GM18520 (cell line): ENCODE measurements at regions not wholly inside any gene's neighbourhood (a gene's known extent, or its start where the extent isn't known, plus 50 kb on each side); places are given as distances from the start of the nearest gene placed in this dataset.
A peak's percentile ranks its signal among the peaks of the same experiment; 100 is the strongest.

Experiments used
- ATAC-seq: cut with Tn5 transposase; IDR thresholded peaks from one replicate; pipeline ENCODE4 v1.9.1; 2021; ENCODE audit not compliant: unreplicated experiment

DNA sequence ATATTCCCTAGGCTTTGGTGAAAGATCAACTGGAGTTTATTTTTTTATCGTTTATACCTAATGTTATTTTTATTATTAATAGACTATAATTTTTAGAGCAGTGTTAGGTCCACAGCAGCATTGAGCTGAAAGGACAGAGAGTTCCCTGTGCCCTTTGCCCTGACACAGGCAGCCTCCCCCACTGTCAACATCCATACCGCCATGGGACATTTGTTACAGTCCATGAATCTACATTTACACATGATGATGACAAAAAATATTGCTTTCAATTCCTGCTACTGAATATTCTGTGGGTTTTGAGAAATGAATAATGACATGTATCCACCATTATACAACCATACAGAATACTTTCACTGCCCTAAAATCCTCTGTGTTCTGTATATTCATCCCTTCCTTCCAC is 1297.5 kb upstream of the SORCS1 start:
- ATAC-seq: no peak

- no peak for ATAC-seq
Measured at GRCh38 chr10:108454793-108455192, 1290.3 kb upstream of the SORCS1 start.

- no peak for ATAC-seq
Measured at GRCh38 chr10:108454224-108454623, 1289.7 kb upstream of the SORCS1 start.

- no peak for ATAC-seq
Measured at GRCh38 chr10:108453166-108453565, 1288.7 kb upstream of the SORCS1 start.

DNA sequence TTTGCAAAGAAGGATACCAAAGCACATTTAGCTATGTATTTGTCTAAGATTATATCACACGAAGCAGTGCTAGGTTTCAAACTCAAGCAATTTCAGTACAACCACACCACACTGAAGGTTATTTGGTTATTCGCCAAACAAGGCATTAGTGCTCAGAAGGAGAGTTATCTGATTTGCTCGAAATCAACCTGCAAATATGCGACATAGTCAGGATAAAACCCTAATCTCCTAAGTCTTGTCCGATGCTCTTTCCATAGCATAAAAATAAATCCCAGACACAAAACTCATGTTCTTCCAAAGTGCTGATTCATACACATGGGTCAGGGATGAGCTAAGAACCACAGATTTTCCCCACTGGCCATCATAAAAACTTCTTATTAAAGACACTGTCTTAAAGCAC is 1288.0 kb upstream of the SORCS1 start:
- no peak for ATAC-seq

- peak; percentile 63 for ATAC-seq
Measured at GRCh38 chr10:108450280-108450679, 1285.8 kb upstream of the SORCS1 start.

DNA sequence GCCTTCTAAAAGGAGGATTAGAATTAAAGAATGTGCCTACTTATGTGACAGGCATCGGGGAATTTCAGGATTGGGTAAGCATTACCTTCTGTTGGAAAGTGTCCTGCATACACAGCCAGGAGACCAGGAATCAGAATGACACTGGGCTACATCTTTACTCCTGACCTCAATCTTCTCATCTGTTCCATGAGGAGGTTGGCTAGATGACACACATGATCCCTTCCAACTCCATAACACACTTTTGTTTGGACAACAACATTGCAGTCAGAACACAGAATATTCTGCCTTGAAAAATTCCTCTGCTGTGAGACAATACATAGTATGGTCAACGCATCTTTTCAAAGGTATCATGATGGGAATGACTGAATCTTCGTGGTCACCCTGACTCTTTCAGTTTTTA is 1281.2 kb upstream of the SORCS1 start:
- no peak for ATAC-seq

DNA sequence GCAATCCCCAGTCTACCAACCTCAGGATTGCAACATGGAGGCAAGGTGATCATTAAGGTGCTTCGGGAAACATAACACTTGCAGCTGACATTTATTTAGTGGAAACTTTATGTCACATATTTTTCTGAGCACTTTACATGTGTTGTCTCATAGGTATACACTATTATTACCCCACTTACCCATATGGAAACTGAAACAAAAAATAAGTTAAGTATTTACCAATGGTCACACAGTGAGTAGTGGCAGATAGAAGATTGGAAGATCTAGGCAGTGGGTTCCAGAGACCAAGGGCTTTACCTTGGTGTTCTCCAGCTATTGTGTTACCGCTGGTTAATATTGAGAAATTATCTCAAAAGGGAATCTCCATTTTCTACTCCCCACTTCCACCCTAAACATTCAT is 1279.1 kb upstream of the SORCS1 start:
- no peak for ATAC-seq

DNA sequence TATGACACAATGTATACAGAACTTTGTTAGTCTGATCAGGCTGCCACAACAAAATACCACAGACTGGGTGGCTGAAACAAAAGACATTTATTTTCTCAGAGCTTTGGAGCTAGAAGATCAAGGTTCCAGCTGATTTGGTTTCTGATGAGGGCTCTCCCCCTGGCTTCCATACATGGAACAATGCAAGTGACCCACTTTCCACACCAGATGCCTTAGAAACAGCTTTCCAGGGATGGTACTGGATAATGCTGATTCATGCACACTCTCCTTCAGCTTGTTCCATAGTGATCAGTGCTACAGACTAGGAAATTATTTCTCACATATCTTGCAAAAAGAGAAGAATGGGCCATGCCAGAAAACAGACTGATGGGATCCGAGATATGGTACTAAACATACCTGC is 1274.9 kb upstream of the SORCS1 start:
- no peak for ATAC-seq

DNA sequence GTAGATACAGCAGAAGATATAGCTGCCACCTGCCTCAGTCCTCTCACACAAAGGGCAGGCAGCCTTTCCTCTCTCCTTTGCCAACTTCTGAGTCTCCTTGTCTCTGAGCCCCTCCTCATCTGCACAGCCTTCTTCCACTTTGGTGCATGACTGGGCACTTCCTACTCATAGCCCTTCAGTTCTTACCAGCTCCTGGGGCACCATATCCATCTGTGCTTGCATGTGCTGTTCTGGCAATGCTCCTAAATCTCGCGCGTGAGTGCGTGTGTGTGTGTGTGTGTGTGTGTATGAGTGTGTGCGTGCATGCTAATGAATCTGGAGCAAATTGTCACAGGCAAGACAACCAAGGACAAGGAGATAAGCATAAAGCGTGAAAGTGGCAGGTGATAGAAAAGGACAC is 1271.6 kb upstream of the SORCS1 start:
- no peak for ATAC-seq

GRCh38 chr10:108434559-108435252 is 1270.2 kb upstream of the SORCS1 start:
- ATAC-seq: no peak

DNA sequence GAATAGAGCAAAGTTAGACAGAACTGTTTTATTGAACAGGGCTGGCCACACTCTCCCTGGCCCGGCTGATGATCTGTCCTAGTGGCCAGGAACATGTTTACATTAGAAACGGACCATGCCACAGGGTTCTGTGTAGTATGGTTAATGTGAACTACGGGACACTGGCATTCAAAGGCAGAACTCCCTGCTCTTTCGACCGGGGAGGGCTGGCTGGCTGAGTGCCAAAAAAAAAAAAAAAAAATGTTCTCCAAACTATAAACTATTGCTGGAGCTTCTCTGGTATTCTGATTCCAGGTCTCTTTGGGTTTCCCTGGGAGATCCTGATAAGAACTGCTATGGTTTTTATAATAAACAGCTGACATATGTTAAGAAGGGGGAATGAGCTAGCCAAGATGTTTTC is 1262.6 kb upstream of the SORCS1 start:
- ATAC-seq: no peak

- no peak for ATAC-seq
Measured at GRCh38 chr10:108425283-108425964, 1260.9 kb upstream of the SORCS1 start.

- no peak for ATAC-seq
Measured at GRCh38 chr10:108424656-108425055, 1260.2 kb upstream of the SORCS1 start.

GRCh38 chr10:108422286-108422685 is 1257.8 kb upstream of the SORCS1 start:
- no peak for ATAC-seq

GRCh38 chr10:108421266-108421665 is 1256.8 kb upstream of the SORCS1 start:
- no peak for ATAC-seq

DNA sequence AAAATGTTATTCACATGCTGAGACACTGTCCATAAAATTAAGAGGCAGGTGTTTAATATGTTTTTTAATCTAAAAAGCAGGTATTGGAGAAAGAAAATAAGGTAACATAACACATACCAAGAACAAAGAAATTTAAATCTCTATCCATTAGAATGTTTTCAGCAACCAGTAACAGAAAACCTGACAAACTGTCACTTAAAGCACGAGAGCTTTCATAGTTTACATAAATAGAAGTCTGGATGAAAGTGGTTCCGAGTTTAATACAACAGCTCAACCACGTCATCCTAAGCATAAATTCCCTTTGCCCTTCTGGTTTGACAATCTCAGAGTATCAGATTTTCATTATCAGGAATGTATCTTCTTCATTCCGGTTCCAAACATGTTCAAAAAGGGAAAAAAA is 1249.4 kb upstream of the SORCS1 start:
- no peak for ATAC-seq

- no peak for ATAC-seq
Measured at GRCh38 chr10:108412323-108412722, 1247.8 kb upstream of the SORCS1 start.

DNA sequence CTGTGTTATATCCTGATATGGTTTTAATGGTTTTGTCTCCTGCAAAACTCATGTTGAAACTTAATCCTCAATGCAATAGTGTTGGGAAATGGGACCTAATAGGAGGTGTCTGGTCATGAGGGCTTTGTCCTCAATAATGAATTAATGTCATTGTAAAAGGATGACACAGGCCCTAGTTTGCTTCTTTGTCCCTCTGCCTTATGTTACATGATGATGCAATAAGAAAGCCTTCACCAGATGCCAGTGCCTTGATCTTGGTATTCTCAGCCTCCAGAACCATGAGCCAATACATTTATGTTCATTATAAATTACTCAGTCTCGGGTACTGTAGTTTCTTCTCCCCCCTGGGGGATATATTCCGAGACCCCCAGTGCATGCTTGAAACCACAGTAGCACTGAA is 1247.4 kb upstream of the SORCS1 start:
- no peak for ATAC-seq

DNA sequence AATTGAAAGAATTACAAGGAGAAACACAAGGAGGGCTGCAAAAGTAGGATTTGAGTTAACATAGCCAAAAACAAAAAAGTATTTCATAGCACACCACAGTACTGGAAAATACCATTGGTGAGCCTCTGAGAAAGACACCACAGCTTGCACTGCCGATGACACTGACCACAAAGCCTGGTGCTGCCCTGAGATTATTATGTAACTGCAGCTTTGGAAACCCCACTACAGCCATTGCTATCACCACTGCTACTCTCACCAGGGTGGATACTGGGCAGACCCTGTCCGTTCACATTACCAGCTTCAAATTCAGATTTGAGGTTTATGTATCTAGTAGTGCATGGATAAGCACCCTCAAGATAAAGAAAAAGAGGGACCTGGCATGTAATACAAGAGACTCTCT is 1246.7 kb upstream of the SORCS1 start:
- no peak for ATAC-seq

DNA sequence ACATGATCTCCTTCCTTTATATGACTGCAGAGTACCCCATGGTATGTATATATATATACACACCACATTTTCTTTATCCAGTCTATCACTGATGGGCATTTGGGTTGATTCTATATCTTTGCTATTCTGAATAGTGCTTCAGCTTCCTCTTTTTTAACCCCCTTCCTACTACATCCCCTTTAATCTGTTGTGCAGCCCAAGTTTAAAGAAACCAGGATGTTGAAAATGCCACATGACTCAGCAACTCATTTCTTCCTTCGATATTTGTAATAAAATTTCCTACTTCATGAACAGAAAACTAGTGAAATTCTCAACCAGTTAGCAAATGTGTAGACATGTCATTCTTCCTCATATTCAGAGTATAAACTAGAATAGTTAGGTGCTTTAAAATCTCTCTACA is 1245.7 kb upstream of the SORCS1 start:
- no peak for ATAC-seq

DNA sequence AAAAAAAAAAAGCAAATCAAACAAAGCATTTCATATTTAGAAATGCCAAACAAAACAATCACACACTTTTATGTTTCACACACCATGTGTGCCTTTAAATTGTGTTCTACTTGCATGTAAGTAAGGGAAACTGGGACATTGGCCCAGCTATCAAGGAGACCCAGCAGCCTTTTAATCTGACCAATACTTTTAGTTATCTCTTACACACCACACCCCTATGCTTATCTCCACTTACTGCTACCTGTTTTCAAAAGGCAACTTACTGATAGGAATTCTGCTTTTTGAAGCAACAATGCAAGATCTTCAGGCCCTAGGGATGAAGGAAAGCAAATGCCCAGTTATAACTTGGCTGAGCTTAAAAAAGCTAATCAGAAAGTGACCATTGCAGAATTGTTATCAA is 1244.8 kb upstream of the SORCS1 start:
- ATAC-seq: no peak

DNA sequence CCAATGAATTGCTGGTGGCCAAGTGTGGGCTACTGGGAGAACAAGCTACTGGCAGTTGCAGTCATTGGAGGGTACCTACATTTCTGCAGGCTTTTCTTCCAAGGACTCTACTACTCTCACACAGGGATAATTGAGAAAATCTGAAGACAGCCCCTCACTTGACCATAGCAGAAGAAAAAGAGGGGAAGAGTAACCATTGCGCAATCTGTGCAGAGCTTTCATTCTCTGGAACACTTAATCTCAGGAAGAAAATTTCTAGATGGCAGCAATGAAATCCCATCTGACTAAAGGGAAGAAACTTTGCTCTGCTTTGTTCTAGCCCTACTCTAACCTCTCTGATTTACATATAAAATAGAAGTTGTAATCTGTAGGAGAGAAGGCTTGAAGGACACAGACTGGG is 1239.6 kb upstream of the SORCS1 start:
- ATAC-seq: no peak
